NCI-H128 (cell line): ENCODE measurements at regions not wholly inside any gene's neighbourhood (a gene's known extent, or its start where the extent isn't known, plus 50 kb on each side); places are given as distances from the start of the nearest gene placed in this dataset.

Experiments used
- DNase-seq: peaks from one replicate; lab custom pipeline; 2025; ENCODE audit not compliant: unreplicated experiment; lab: John Stamatoyannopoulos, UW

- DNase-seq, result no peak
These were observed 143.0 kb upstream of the AJAP1 start for GRCh38 chr1:4511374-4511773.

- no peak for DNase-seq
These were observed 141.8 kb upstream of the AJAP1 start for GRCh38 chr1:4512636-4513035.

- DNase-seq, result no peak
These were observed 140.7 kb upstream of the AJAP1 start for GRCh38 chr1:4513685-4514084.

- no peak for DNase-seq
These were observed 138.6 kb upstream of the AJAP1 start for GRCh38 chr1:4515727-4516289.

GRCh38 chr1:4516596-4516995, 137.8 kb upstream of the AJAP1 start:
- DNase-seq, result no peak

- no peak for DNase-seq
These were observed 137.0 kb upstream of the AJAP1 start for GRCh38 chr1:4517186-4517954.

- DNase-seq, result no peak
These were observed 135.8 kb upstream of the AJAP1 start for GRCh38 chr1:4518621-4519020.

- no peak for DNase-seq
These were observed 134.5 kb upstream of the AJAP1 start for GRCh38 chr1:4519954-4520353.

- no peak for DNase-seq
These were observed 130.9 kb upstream of the AJAP1 start for GRCh38 chr1:4523551-4523950.

- no peak for DNase-seq
These were observed 127.7 kb upstream of the AJAP1 start for GRCh38 chr1:4526747-4527146.

- peak; percentile 66 for DNase-seq
These were observed 126.6 kb upstream of the AJAP1 start for GRCh38 chr1:4527819-4528218.

GRCh38 chr1:4528590-4528989, 125.8 kb upstream of the AJAP1 start:
- DNase-seq, result no peak

GRCh38 chr1:4529446-4530165, 124.8 kb upstream of the AJAP1 start:
- DNase-seq, result no peak

GRCh38 chr1:4530166-4530785, 124.1 kb upstream of the AJAP1 start:
- DNase-seq, result no peak

GRCh38 chr1:4531842-4532241, 122.6 kb upstream of the AJAP1 start:
- no peak for DNase-seq

GRCh38 chr1:4532656-4533055, 121.8 kb upstream of the AJAP1 start:
- DNase-seq, result no peak

GRCh38 chr1:4546911-4547310, 107.5 kb upstream of the AJAP1 start:
- DNase-seq, result no peak

GRCh38 chr1:4549930-4550329, 104.5 kb upstream of the AJAP1 start:
- DNase-seq, result no peak

- no peak for DNase-seq
These were observed 103.5 kb upstream of the AJAP1 start for GRCh38 chr1:4550941-4551340.

- no peak for DNase-seq
These were observed 102.7 kb upstream of the AJAP1 start for GRCh38 chr1:4551706-4552105.

- DNase-seq, result no peak
These were observed 100.6 kb upstream of the AJAP1 start for GRCh38 chr1:4553761-4554160.
